ENCODE measurements at regions not wholly inside any gene's neighbourhood (a gene's known extent, or its start where the extent isn't known, plus 50 kb on each side); places are given as distances from the start of the nearest gene placed in this dataset.
A peak's percentile ranks its signal among the peaks of the same experiment; 100 is the strongest.

DNA sequence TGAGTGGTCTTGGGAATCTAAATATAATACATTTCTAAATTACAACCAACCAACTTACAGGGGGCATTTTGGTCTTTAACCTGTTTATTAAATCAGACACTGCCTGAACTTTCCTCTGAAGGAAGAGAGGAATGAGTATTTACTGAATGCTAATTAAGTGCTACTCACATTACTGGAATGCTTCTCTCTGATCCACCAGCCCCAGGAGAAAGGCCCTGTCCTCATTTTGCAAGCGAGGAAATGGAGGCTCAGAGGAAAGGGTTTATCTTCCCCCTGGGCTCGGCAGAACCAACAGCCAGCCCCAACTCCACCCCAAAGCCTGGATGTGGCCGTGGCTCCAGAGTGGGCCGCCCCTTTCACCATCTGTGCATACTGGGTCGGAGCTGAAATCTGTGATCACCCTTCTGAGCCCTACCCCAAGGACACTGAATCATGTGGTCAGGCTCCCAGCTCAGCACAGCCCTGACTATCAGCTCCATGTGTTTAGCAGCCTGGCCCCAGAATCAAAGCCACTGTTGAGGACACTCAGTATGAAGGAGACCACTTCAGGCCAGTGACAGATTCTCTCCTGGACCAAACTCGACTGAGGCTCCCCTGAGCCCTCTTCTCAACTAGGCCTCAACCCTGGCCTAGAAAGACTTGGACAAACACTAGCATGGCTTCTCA is 56.7 kb upstream of the ENPP6 start:
- ATAC-seq (ENCODE audit: low read depth) = peak; percentile 81
- dilution Hi-C loops (cut with HindIII; ENCODE audit: low sequenced_read_pairs, unreplicated experiment) = no loop called here

More for the DNA sequence above, 56.7 kb upstream of the ENPP6 start:
- Histone ChIP-seq H3K9ac (ENCODE audit: low read depth, low read length) (no peak overlapping the region; the same call in 1 of the 2 replicates), H2BK120ac (ENCODE audit: low read depth, low read length) (peak overlapping the region; percentile 70), H3K36me3 (ENCODE audit: control insufficient read depth, insufficient read depth, low read length) (no peaks in the 10 kb centered on the region), H3K4me1 (ENCODE audit: control insufficient read depth, insufficient read depth, low read length) (peaks cover 9% of the 10 kb centered on the region), H2BK15ac (ENCODE audit: low read depth, low read length) (peak overlapping the region; percentile 3; the same call in 1 of the 3 replicates), H2AK5ac (ENCODE audit: low read depth, low read length) (peak overlapping the region; percentile 48; the same call in 1 of the 2 replicates), H4K20me1 (ENCODE audit: insufficient read depth, low read length) (no peaks in the 10 kb centered on the region), H3K14ac (replicated peaks; ENCODE audit: low read depth, low read length) (peak overlapping the region; percentile 60), H3K9me1 (ENCODE audit: insufficient read depth, low read length) (no peaks in the 10 kb centered on the region), H4K5ac (ENCODE audit: low read depth, low read length) (peak overlapping the region; percentile 33), H3K27me3 (ENCODE audit: control insufficient read depth, insufficient read depth, low read length) (no peaks in the 10 kb centered on the region), H3K4me2 (ENCODE audit: low read depth, low read length) (no peak overlapping the region), H2BK5ac (ENCODE audit: low read depth, low read length, poor library complexity, severe bottlenecking) (peak overlapping the region; percentile 14), H4K91ac (ENCODE audit: insufficient read depth, low read depth, low read length) (peak overlapping the region; percentile 72), H3K56ac (ENCODE audit: extremely low read depth, insufficient read depth, low read length) (no peak overlapping the region), H2BK20ac (ENCODE audit: low read depth, low read length) (peak overlapping the region; percentile 17; the same call in 1 of the 2 replicates), H3K23ac (ENCODE audit: low read depth, low read length) (peak overlapping the region; percentile 39; the same call in 1 of the 2 replicates), H2AK9ac (replicated peaks; ENCODE audit: low read depth, low read length, poor library complexity) (peak overlapping the region; percentile 67), H3K79me1 (ENCODE audit: low read depth in 1 of 2, low read length in 2 of 2) (no peaks in the 10 kb centered on the region), H2AFZ (replicated peaks; ENCODE audit: low read length, poor library complexity) (peak overlapping the region; percentile 80), H3K4me3 (ENCODE audit: insufficient read depth, low read depth, low read length) (no peak overlapping the region), H3K4ac (ENCODE audit: low read depth, low read length) (peak overlapping the region; percentile 54), H4K8ac (ENCODE audit: low read depth in 2 of 2, low read length in 2 of 2) (peak overlapping the region; percentile 12 to 86), H3K18ac (ENCODE audit: low read depth, low read length) (peak overlapping the region; percentile 32), H3K27ac (ENCODE audit: insufficient read depth, low read length) (peak overlapping the region; percentile 48), H3K9me3 (ENCODE audit: control insufficient read depth, insufficient read depth, low read length) (no peaks in the 10 kb centered on the region; the same call in 1 of the 2 replicates)
- ChIA-PET POLR2A (ENCODE audit: unreplicated experiment) (no interaction called here), CTCF (interaction anchor here (0.6 kb wide), 1 partner anchor 9 kb away, joined by 3 read pairs; no protein-coding TSS in a partner anchor)
- no peak for DNase-seq
- TF ChIP-seq NFE2L2 (IDR thresholded peaks at IDR 0.05; ENCODE audit: low read depth, low read length) (no peak), CHD1 (IDR thresholded peaks at IDR 0.05; ENCODE audit: low read depth, low read length) (no peak)
- BruUV-seq (replicated peaks) = no TSS peak
- intact Hi-C loops (cut with micrococcal nuclease) = no loop called here
- 60% methylated on average over 1 of the region's 6 CpGs; no CpG with 5 or more reads in 1 of the 2 experiments for WGBS, 2 experiments (ENCODE audit: extremely low coverage in 2 of 2, insufficient read length in 1 of 2)
- in situ Hi-C loops (cut with MboI; ENCODE audit: low sequenced_read_pairs) = no loop called here

All from IMR-90 (cell line).